Sigmoid colon (tissue), 3 donors: ENCODE measurements at regions not wholly inside any gene's neighbourhood (a gene's known extent, or its start where the extent isn't known, plus 50 kb on each side); places are given as distances from the start of the nearest gene placed in this dataset.

Experiments
- CTCF ChIP-seq, 4 experiments: fragments of 450-650 bp in 3 of 4; fragments of 200-600 bp in 1 of 4; IDR thresholded peaks; one replicate each; pipeline ENCODE4 v1.5.1; 2016 to 2019; ENCODE audit warnings: antibody characterized with exemption in 4 of 4, mild to moderate bottlenecking in 3 of 4, moderate library complexity in 2 of 4
- POLR2A ChIP-seq, 2 donors: fragments of 450-650 bp; IDR thresholded peaks; one replicate each; pipeline ENCODE4 v1.6.1; 2016; ENCODE audit warnings: antibody characterized with exemption in 2 of 2, mild to moderate bottlenecking in 2 of 2, moderate library complexity in 2 of 2

DNA sequence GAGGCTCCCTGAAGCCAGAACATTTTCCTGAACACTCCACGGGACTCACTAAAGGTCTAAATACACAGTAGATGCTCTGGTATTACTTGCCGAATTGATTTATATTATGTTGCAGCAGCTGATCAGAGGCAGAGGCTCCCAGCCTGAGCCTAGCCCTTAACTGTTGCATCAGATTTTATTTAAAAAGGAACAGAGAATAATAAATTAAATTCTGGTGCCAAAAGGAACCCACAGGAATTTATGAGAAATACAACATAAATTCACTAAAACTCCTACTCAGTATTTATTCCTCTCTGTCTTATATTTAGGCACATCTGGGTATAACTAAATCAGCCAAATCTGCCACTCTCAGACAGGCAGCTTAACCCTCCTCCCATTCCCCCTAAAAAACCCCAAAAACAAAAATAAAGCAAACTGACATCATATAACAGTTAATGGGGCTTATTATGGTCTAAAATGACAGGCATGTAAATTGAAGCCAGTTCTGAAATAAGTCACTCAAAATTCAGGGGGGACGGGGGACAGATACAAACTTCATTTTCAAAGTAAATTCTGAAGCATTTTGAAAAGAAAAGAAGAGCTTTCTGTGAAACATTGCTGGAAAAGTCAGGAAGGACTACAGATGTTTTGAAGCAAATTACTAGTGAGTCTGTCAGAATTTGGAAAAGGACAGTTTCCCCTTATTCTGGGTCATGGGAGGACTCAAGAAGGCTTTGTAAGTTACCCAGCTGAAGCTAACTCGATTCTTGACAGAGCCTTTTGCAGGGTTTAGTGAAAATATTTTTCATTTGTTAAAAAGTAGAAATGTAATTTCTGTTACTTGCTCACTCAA, 53.8 kb upstream of the CORO2B start:
- TF ChIP-seq CTCF (IDR thresholded peaks at IDR 0.05): no peak
- no peak for TF ChIP-seq POLR2A (IDR thresholded peaks at IDR 0.05)
